ENCODE measurements at regions not wholly inside any gene's neighbourhood (a gene's known extent, or its start where the extent isn't known, plus 50 kb on each side); places are given as distances from the start of the nearest gene placed in this dataset.

- no peaks in the 10 kb centered on the region for H3K36me3 ChIP-seq (ENCODE audit: control insufficient read depth, insufficient read depth, low read length)
- no peaks in the 10 kb centered on the region for H3K9me3 ChIP-seq (ENCODE audit: control insufficient read depth, low read length)
- H3K27me3 ChIP-seq (ENCODE audit: control insufficient read depth, insufficient read depth, low read length, poor library complexity, severe bottlenecking): no peaks in the 10 kb centered on the region
- H3K27ac ChIP-seq (ENCODE audit: insufficient read depth, low read depth, low read length, poor library complexity, severe bottlenecking): no peak overlapping the region
- H3K4me1 ChIP-seq (ENCODE audit: control insufficient read depth, insufficient read depth, low read length): no peaks in the 10 kb centered on the region
- no peak overlapping the region for H3K4me3 ChIP-seq (ENCODE audit: insufficient read depth, low read depth, low read length)
- WGBS, 2 experiments: 65 to 69% methylated on average over 4 of the region's 4 CpGs
Measured at GRCh38 chr7:41122256-41122987, 580.5 kb downstream of the INHBA start.

DNA sequence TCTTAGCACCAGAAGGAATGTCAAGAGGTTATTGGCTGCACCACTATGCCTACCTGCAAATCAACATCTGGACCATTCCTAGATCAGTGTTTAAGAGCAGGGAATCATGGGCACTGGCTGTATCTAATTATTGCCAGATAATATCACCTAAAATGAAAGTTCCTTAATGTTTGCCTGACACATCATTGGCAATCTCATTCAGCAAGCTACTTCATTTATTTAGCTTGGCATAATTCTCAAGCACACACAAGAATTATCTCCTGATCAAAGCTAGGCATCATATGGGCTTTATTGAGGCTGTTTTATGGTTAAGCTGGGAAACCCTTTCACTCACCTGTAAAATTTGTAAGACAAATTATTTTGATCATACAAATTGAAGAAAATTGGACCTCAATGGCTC lies 581.7 kb downstream of the INHBA start:
- Histone ChIP-seq H3K27ac (ENCODE audit: insufficient read depth, low read depth, low read length, poor library complexity, severe bottlenecking) (no peak overlapping the region), H3K4me1 (ENCODE audit: control insufficient read depth, insufficient read depth, low read length) (no peaks in the 10 kb centered on the region), H3K36me3 (ENCODE audit: control insufficient read depth, insufficient read depth, low read length) (no peaks in the 10 kb centered on the region), H3K9me3 (ENCODE audit: control insufficient read depth, low read length) (no peaks in the 10 kb centered on the region), H3K4me3 (ENCODE audit: insufficient read depth, low read depth, low read length) (no peak overlapping the region), H3K27me3 (ENCODE audit: control insufficient read depth, insufficient read depth, low read length, poor library complexity, severe bottlenecking) (no peaks in the 10 kb centered on the region)

DNA sequence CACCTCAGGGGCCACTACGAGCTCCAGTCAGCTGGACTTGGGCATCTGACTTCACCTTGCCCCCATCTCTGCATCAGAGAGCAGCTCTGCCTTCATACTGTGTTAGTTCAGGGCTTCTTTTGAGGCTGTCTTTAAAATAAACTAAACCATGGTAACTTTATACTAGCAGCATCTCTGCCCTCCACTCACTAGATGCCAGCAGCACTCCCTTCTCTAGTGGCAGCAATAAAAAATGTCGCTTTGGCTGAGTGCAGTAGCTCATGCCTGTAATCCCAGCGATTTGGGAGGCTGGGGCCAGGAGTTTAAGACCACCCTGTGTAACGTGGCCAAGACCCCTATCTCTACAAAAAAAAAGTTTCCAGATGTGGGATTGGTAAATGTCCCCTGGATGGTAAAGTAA lies 584.4 kb downstream of the INHBA start:
- WGBS, 2 experiments: 82 to 90% methylated on average over 4 of the region's 4 CpGs

GRCh38 chr7:41117431-41117830 lies 585.5 kb downstream of the INHBA start:
- Histone ChIP-seq H3K36me3 (ENCODE audit: control insufficient read depth, insufficient read depth, low read length) (no peaks in the 10 kb centered on the region), H3K4me1 (ENCODE audit: control insufficient read depth, insufficient read depth, low read length) (no peaks in the 10 kb centered on the region), H3K4me3 (ENCODE audit: insufficient read depth, low read depth, low read length) (no peak overlapping the region), H3K27ac (ENCODE audit: insufficient read depth, low read depth, low read length, poor library complexity, severe bottlenecking) (no peak overlapping the region), H3K9me3 (ENCODE audit: control insufficient read depth, low read length) (no peaks in the 10 kb centered on the region), H3K27me3 (ENCODE audit: control insufficient read depth, insufficient read depth, low read length, poor library complexity, severe bottlenecking) (peaks cover 4% of the 10 kb centered on the region)
- 91 to 100% methylated on average over 1 to 2 of the region's 2 CpGs for WGBS, 2 experiments

More for the DNA sequence above, 584.4 kb downstream of the INHBA start:
- no peak overlapping the region for H3K4me3 ChIP-seq (ENCODE audit: insufficient read depth, low read depth, low read length)
- no peaks in the 10 kb centered on the region for H3K27me3 ChIP-seq (ENCODE audit: control insufficient read depth, insufficient read depth, low read length, poor library complexity, severe bottlenecking)
- H3K4me1 ChIP-seq (ENCODE audit: control insufficient read depth, insufficient read depth, low read length): no peaks in the 10 kb centered on the region
- no peaks in the 10 kb centered on the region for H3K36me3 ChIP-seq (ENCODE audit: control insufficient read depth, insufficient read depth, low read length)
- H3K27ac ChIP-seq (ENCODE audit: insufficient read depth, low read depth, low read length, poor library complexity, severe bottlenecking): no peak overlapping the region
- no peaks in the 10 kb centered on the region for H3K9me3 ChIP-seq (ENCODE audit: control insufficient read depth, low read length)

DNA sequence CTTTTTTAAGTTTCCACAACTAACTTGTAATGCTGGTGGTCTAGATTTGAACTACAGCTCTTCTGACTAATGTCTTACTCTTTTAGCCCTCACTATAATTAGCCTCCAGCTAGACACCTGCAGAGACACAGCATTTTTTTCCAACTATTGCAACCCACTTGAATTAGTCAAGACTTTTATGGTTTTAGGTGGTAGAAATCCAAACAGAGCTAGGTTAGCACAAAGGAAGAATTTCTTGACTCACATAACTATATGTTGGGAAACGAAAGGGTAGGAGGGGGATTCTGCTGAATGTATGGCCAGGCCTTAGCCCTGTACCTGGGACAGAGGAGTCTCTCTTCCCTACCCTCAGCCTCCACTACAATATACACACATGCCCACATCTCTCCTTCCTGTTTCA lies 586.1 kb downstream of the INHBA start:
- Histone ChIP-seq H3K9me3 (ENCODE audit: control insufficient read depth, low read length) (no peaks in the 10 kb centered on the region), H3K27me3 (ENCODE audit: control insufficient read depth, insufficient read depth, low read length, poor library complexity, severe bottlenecking) (peaks cover 4% of the 10 kb centered on the region), H3K4me1 (ENCODE audit: control insufficient read depth, insufficient read depth, low read length) (no peaks in the 10 kb centered on the region), H3K4me3 (ENCODE audit: insufficient read depth, low read depth, low read length) (no peak overlapping the region), H3K36me3 (ENCODE audit: control insufficient read depth, insufficient read depth, low read length) (no peaks in the 10 kb centered on the region), H3K27ac (ENCODE audit: insufficient read depth, low read depth, low read length, poor library complexity, severe bottlenecking) (no peak overlapping the region)
- WGBS, 2 experiments: 83 to 92% methylated on average over 1 of the region's 1 CpG

DNA sequence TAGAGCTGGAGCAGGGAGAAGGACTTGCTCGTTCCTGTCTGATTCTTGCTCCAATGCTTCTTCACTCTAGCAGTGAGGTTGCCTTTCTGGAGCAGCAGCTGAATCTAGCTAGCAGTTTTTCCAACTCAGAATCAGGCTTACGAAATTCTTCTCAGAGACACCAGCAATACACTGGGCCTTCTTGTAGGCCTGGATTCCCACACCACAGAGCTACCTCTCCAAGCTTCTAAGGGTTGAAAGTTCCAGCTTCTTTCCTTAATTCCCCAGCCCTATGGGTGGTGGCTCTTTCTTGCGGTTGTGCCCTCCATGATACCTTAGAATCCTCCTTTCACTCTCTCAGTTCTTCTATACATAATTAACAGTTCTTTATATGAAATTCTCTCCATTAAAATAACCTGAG lies 586.6 kb downstream of the INHBA start:
- no peaks in the 10 kb centered on the region for H3K36me3 ChIP-seq (ENCODE audit: control insufficient read depth, insufficient read depth, low read length)
- H3K27ac ChIP-seq (ENCODE audit: insufficient read depth, low read depth, low read length, poor library complexity, severe bottlenecking): no peak overlapping the region
- 86 to 92% methylated on average over 3 of the region's 3 CpGs for WGBS, 2 experiments
- no peaks in the 10 kb centered on the region for H3K9me3 ChIP-seq (ENCODE audit: control insufficient read depth, low read length)
- H3K27me3 ChIP-seq (ENCODE audit: control insufficient read depth, insufficient read depth, low read length, poor library complexity, severe bottlenecking): peaks cover 4% of the 10 kb centered on the region
- H3K4me3 ChIP-seq (ENCODE audit: insufficient read depth, low read depth, low read length): no peak overlapping the region
- no peaks in the 10 kb centered on the region for H3K4me1 ChIP-seq (ENCODE audit: control insufficient read depth, insufficient read depth, low read length)

DNA sequence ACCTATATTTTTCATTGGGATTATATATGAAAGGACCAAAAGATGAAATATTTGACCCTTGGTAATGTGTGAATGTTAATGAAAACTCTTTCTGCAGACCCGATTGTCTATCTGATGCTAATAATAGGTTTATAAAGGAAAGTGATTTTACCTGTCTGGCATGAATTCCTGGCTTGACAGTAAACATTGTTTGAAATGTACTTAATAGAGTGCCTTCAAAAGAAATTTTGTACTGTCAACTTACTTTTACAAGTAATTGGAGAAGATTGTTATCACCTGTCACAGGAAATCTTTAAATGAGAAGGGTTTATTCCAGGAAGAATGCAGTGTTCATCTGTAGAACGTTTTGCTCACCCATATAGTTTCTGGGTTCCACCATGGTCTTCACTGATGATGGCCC lies 588.2 kb downstream of the INHBA start:
- Histone ChIP-seq H3K27ac (ENCODE audit: insufficient read depth, low read depth, low read length, poor library complexity, severe bottlenecking) (no peak overlapping the region), H3K4me1 (ENCODE audit: control insufficient read depth, insufficient read depth, low read length) (no peaks in the 10 kb centered on the region), H3K4me3 (ENCODE audit: insufficient read depth, low read depth, low read length) (no peak overlapping the region), H3K9me3 (ENCODE audit: control insufficient read depth, low read length) (no peaks in the 10 kb centered on the region), H3K36me3 (ENCODE audit: control insufficient read depth, insufficient read depth, low read length) (no peaks in the 10 kb centered on the region), H3K27me3 (ENCODE audit: control insufficient read depth, insufficient read depth, low read length, poor library complexity, severe bottlenecking) (peaks cover 4% of the 10 kb centered on the region)
- 94% methylated on average over 2 of the region's 2 CpGs for WGBS, 2 experiments

DNA sequence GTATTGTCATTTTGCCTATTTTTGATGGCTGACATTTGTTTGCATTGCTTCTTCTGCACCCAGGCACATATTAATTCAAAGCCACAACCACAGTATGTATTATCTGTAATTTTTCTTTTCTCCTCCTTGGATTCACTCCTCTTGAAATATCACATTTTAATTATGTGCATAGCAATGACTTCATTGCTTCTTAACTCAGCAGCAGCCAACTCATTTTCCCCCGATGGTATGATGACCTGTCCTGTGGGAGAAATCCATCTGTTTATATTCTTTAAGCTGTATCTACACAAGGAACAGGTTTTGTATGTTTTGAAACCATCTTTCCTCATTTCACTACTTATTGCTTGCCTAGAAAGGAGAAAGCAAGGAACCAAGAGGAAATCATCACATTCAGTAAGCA lies 588.8 kb downstream of the INHBA start:
- peaks cover 4% of the 10 kb centered on the region for H3K27me3 ChIP-seq (ENCODE audit: control insufficient read depth, insufficient read depth, low read length, poor library complexity, severe bottlenecking)
- H3K27ac ChIP-seq (ENCODE audit: insufficient read depth, low read depth, low read length, poor library complexity, severe bottlenecking): no peak overlapping the region
- no peak overlapping the region for H3K4me3 ChIP-seq (ENCODE audit: insufficient read depth, low read depth, low read length)
- no peaks in the 10 kb centered on the region for H3K9me3 ChIP-seq (ENCODE audit: control insufficient read depth, low read length)
- 93% methylated on average over 1 of the region's 1 CpG; no CpG with 5 or more reads in 1 of the 2 experiments for WGBS, 2 experiments
- no peaks in the 10 kb centered on the region for H3K4me1 ChIP-seq (ENCODE audit: control insufficient read depth, insufficient read depth, low read length)
- no peaks in the 10 kb centered on the region for H3K36me3 ChIP-seq (ENCODE audit: control insufficient read depth, insufficient read depth, low read length)

- Histone ChIP-seq H3K27me3 (ENCODE audit: control insufficient read depth, insufficient read depth, low read length, poor library complexity, severe bottlenecking) (peaks cover 4% of the 10 kb centered on the region), H3K4me1 (ENCODE audit: control insufficient read depth, insufficient read depth, low read length) (no peaks in the 10 kb centered on the region), H3K27ac (ENCODE audit: insufficient read depth, low read depth, low read length, poor library complexity, severe bottlenecking) (no peak overlapping the region), H3K4me3 (ENCODE audit: insufficient read depth, low read depth, low read length) (no peak overlapping the region), H3K36me3 (ENCODE audit: control insufficient read depth, insufficient read depth, low read length) (no peaks in the 10 kb centered on the region), H3K9me3 (ENCODE audit: control insufficient read depth, low read length) (no peaks in the 10 kb centered on the region)
Measured at GRCh38 chr7:41113719-41114118, 589.2 kb downstream of the INHBA start.

GRCh38 chr7:41110186-41110585 lies 592.7 kb downstream of the INHBA start:
- no peaks in the 10 kb centered on the region for H3K4me1 ChIP-seq (ENCODE audit: control insufficient read depth, insufficient read depth, low read length)
- no peaks in the 10 kb centered on the region for H3K9me3 ChIP-seq (ENCODE audit: control insufficient read depth, low read length)
- peaks cover 4% of the 10 kb centered on the region for H3K27me3 ChIP-seq (ENCODE audit: control insufficient read depth, insufficient read depth, low read length, poor library complexity, severe bottlenecking)
- H3K4me3 ChIP-seq (ENCODE audit: insufficient read depth, low read depth, low read length): no peak overlapping the region
- WGBS, 2 experiments: 100% methylated on average over 1 of the region's 1 CpG
- H3K27ac ChIP-seq (ENCODE audit: insufficient read depth, low read depth, low read length, poor library complexity, severe bottlenecking): no peak overlapping the region
- H3K36me3 ChIP-seq (ENCODE audit: control insufficient read depth, insufficient read depth, low read length): no peaks in the 10 kb centered on the region

GRCh38 chr7:41108821-41109220 lies 594.1 kb downstream of the INHBA start:
- H3K4me3 ChIP-seq (ENCODE audit: insufficient read depth, low read depth, low read length): no peak overlapping the region
- no peak overlapping the region for H3K27ac ChIP-seq (ENCODE audit: insufficient read depth, low read depth, low read length, poor library complexity, severe bottlenecking)
- no peaks in the 10 kb centered on the region for H3K36me3 ChIP-seq (ENCODE audit: control insufficient read depth, insufficient read depth, low read length)
- H3K9me3 ChIP-seq (ENCODE audit: control insufficient read depth, low read length): no peaks in the 10 kb centered on the region
- H3K4me1 ChIP-seq (ENCODE audit: control insufficient read depth, insufficient read depth, low read length): no peaks in the 10 kb centered on the region
- peaks cover 4% of the 10 kb centered on the region for H3K27me3 ChIP-seq (ENCODE audit: control insufficient read depth, insufficient read depth, low read length, poor library complexity, severe bottlenecking)
